Keratinocyte (primary cell): ENCODE measurements at regions not wholly inside any gene's neighbourhood (a gene's known extent, or its start where the extent isn't known, plus 50 kb on each side); places are given as distances from the start of the nearest gene placed in this dataset.
"Not testable (repeated sequence)": the region's sequence is repeated elsewhere in the genome, so short reads cannot be mapped to it uniquely, and the experiment has no call there.

Experiments used
- DNase-seq: peaks from one replicate; pipeline ENCODE4 v3.0.0-alpha.2; 2011; ENCODE audit warnings: low read depth, missing footprints, low spot score
- FAIRE-seq: peaks from 2 replicates; lab custom pipeline; 2011; peaks lifted over from hg19 to GRCh38; lab: Jason Lieb, UNC
- H2AFZ ChIP-seq: 2 replicates; pipeline ENCODE4 v1.6.0; 2012; ENCODE audit warnings: low read length, control low read depth, inconsistent platforms; ENCODE audit not compliant: control insufficient read depth
- H3K27ac ChIP-seq: 2 replicates; pipeline ENCODE4 v1.5.1; 2011; ENCODE audit warnings: low read length; ENCODE audit not compliant: control insufficient read depth, insufficient read depth
- H3K27me3 ChIP-seq: 3 replicates; pipeline ENCODE4 v1.6.0; 2011; ENCODE audit warnings: low read length; ENCODE audit not compliant: control insufficient read depth, insufficient read depth; ENCODE audit errors: extremely low read depth
- H3K36me3 ChIP-seq, 2 experiments: 2 replicates in 1 of 2; 3 replicates in 1 of 2; pipeline ENCODE4 v1.5.1; 2011; ENCODE audit warnings: low read length in 2 of 2, mild to moderate bottlenecking in 1 of 2; ENCODE audit not compliant: control insufficient read depth in 2 of 2, insufficient read depth in 2 of 2; ENCODE audit errors: extremely low read depth in 1 of 2
- H3K4me1 ChIP-seq: 3 replicates; pipeline ENCODE4 v1.5.1; 2011; ENCODE audit warnings: low read length; ENCODE audit not compliant: control insufficient read depth, insufficient read depth; ENCODE audit errors: extremely low read depth
- H3K4me2 ChIP-seq: 3 replicates; pipeline ENCODE4 v1.6.0; 2011; ENCODE audit warnings: low read depth, low read length; ENCODE audit not compliant: control insufficient read depth, insufficient read depth; ENCODE audit errors: extremely low read depth
- H3K4me3 ChIP-seq, 3 experiments: fragments of 200-600 bp in 1 of 3; sonication (generic) in 1 of 3; 2 replicates in 2 of 3; 3 replicates in 1 of 3; pipeline ENCODE4 v1.5.1; 2011 to 2016; ENCODE audit warnings: low read length in 3 of 3, mild to moderate bottlenecking in 3 of 3, control low read depth in 2 of 3, inconsistent platforms in 1 of 3, low read depth in 1 of 3, mixed read lengths in 1 of 3, mixed run types in 1 of 3, moderate library complexity in 1 of 3; ENCODE audit not compliant: control insufficient read depth in 2 of 3, insufficient read depth in 2 of 3; ENCODE audit errors: extremely low read depth in 1 of 3
- H3K79me2 ChIP-seq: 2 replicates; pipeline ENCODE4 v1.6.0; 2012; ENCODE audit warnings: low read length; ENCODE audit not compliant: control insufficient read depth, insufficient read depth
- H3K9ac ChIP-seq: 3 replicates; pipeline ENCODE4 v1.6.0; 2011; ENCODE audit warnings: low read length; ENCODE audit not compliant: control insufficient read depth, insufficient read depth; ENCODE audit errors: extremely low read depth
- H3K9me1 ChIP-seq: 3 replicates; pipeline ENCODE4 v1.6.0; 2011; ENCODE audit warnings: low read length; ENCODE audit not compliant: control insufficient read depth, insufficient read depth; ENCODE audit errors: extremely low read depth
- H3K9me3 ChIP-seq: 2 replicates; pipeline ENCODE4 v1.5.1; 2012; ENCODE audit warnings: low read depth, low read length; ENCODE audit not compliant: control insufficient read depth
- H4K20me1 ChIP-seq: 3 replicates; pipeline ENCODE4 v1.6.0; 2011; ENCODE audit warnings: low read length; ENCODE audit not compliant: control insufficient read depth, insufficient read depth; ENCODE audit errors: extremely low read depth
- CTCF ChIP-seq, 3 experiments: IDR thresholded peaks in 1 of 3; conservative IDR thresholded peaks in 1 of 3; optimal IDR thresholded peaks in 1 of 3; 2 replicates in 2 of 3; 3 replicates in 1 of 3; pipeline versions ENCODE3 to v1.5.1; 2011; ENCODE audit warnings: low read length in 3 of 3, mild to moderate bottlenecking in 3 of 3, moderate library complexity in 2 of 3, control low read depth in 1 of 3, inconsistent platforms in 1 of 3; ENCODE audit not compliant: insufficient read depth in 2 of 3; ENCODE audit errors: extremely low read depth in 1 of 3
- EZH2 ChIP-seq: IDR thresholded peaks from one replicate; pipeline ENCODE4 v1.6.1; 2012; ENCODE audit warnings: inconsistent platforms, mild to moderate bottlenecking, low read length, moderate library complexity
- dilution Hi-C: fragments of 300-500 bp; cut with MboI; formaldehyde crosslinking; loops from one replicate; pipeline ENCODE4 v1.7.0; 2020; ENCODE audit warnings: low sequenced_read_pairs; ENCODE audit not compliant: extremely low pct_ligation_motif_present

- no peak for DNase-seq
- H3K9ac ChIP-seq: no peak overlapping the region
- H3K9me3 ChIP-seq: no peaks in the 10 kb centered on the region
- no peaks in the 10 kb centered on the region for H3K27me3 ChIP-seq
- no peak overlapping the region for H3K4me3 ChIP-seq
- H2AFZ ChIP-seq: no peak overlapping the region
- H3K27ac ChIP-seq: no peak overlapping the region
- no peaks in the 10 kb centered on the region for H3K79me2 ChIP-seq
- no peaks in the 10 kb centered on the region for H3K4me1 ChIP-seq
- dilution Hi-C loops: no loop called here
- no peaks in the 10 kb centered on the region for H3K9me1 ChIP-seq
- H3K4me2 ChIP-seq: no peak overlapping the region
- H3K36me3 ChIP-seq: no peaks in the 10 kb centered on the region
- TF ChIP-seq CTCF (optimal IDR thresholded peaks at IDR 0.05 in 1 of 3, IDR thresholded peaks at IDR 0.05 in 1 of 3, conservative IDR thresholded peaks at IDR 0.05 in 1 of 3; ENCODE audit: extremely low read depth in 1 of 3, insufficient read depth in 2 of 3, low read length in 3 of 3): no peak
- TF ChIP-seq EZH2: no peak
- FAIRE-seq: no peak
- H4K20me1 ChIP-seq: no peaks in the 10 kb centered on the region
Observed at GRCh38 chr2:88955607-88956006, 264.1 kb downstream of the RPIA start.

GRCh38 chr2:88959480-88960204 is 268.2 kb downstream of the RPIA start:
- FAIRE-seq (no peak), DNase-seq (no peak)
- no peaks in the 10 kb centered on the region for H3K36me3 ChIP-seq
- no peak overlapping the region for H3K4me3 ChIP-seq
- H2AFZ ChIP-seq: no peak overlapping the region
- peak; percentile 36 to 40 (median 37) for TF ChIP-seq CTCF (optimal IDR thresholded peaks at IDR 0.05 in 1 of 3, IDR thresholded peaks at IDR 0.05 in 1 of 3, conservative IDR thresholded peaks at IDR 0.05 in 1 of 3; ENCODE audit: extremely low read depth in 1 of 3, insufficient read depth in 2 of 3, low read length in 3 of 3)
- TF ChIP-seq EZH2: no peak
- H3K9me3 ChIP-seq: no peaks in the 10 kb centered on the region
- H3K4me1 ChIP-seq: no peaks in the 10 kb centered on the region
- H3K9ac ChIP-seq: no peak overlapping the region
- no peak overlapping the region for H3K4me2 ChIP-seq
- H4K20me1 ChIP-seq: no peaks in the 10 kb centered on the region
- H3K9me1 ChIP-seq: no peaks in the 10 kb centered on the region
- dilution Hi-C loops: no loop called here
- H3K27me3 ChIP-seq: no peaks in the 10 kb centered on the region
- no peak overlapping the region for H3K27ac ChIP-seq
- H3K79me2 ChIP-seq: no peaks in the 10 kb centered on the region

GRCh38 chr2:88961323-88961722 is 269.9 kb downstream of the RPIA start:
- H3K4me2 ChIP-seq, H3K9me1 ChIP-seq, H3K4me3 ChIP-seq, H2AFZ ChIP-seq, H3K79me2 ChIP-seq, H3K9me3 ChIP-seq, H3K27ac ChIP-seq, dilution Hi-C loops, H3K9ac ChIP-seq, H3K36me3 ChIP-seq, H3K27me3 ChIP-seq, H3K4me1 ChIP-seq, H4K20me1 ChIP-seq, FAIRE-seq, DNase-seq: not testable (repeated sequence)
